Erythroblast (primary cell): ENCODE measurements at regions not wholly inside any gene's neighbourhood (a gene's known extent, or its start where the extent isn't known, plus 50 kb on each side); places are given as distances from the start of the nearest gene placed in this dataset.

Experiments
- GATA1 ChIP-seq: IDR thresholded peaks from 2 replicates; pipeline ENCODE4 v1.6.1; 2011; ENCODE audit warnings: low read depth, mild to moderate bottlenecking, control low read depth, low read length, moderate library complexity
- POLR2A ChIP-seq: IDR thresholded peaks from 2 replicates; pipeline ENCODE4 v1.6.1; 2011; ENCODE audit warnings: mild to moderate bottlenecking, low read length

- TF ChIP-seq POLR2A (no peak), GATA1 (no peak)
Observed at GRCh38 chr6:4480788-4481735, 295.1 kb upstream of the CDYL start.
